CD8-positive, alpha-beta memory T cell (primary cell): ENCODE measurements at regions not wholly inside any gene's neighbourhood (a gene's known extent, or its start where the extent isn't known, plus 50 kb on each side); places are given as distances from the start of the nearest gene placed in this dataset.

Source experiments
- CTCF ChIA-PET: fragments of 350-600 bp; sonication (Branson Sonifier 250); formaldehyde crosslinking; loops from one replicate; lab custom pipeline; 2021; ENCODE audit warnings: antibody characterized with exemption; lab: Charles Lee
- POLR2A ChIA-PET: fragments of 350-600 bp; sonication (Branson Sonifier 250); formaldehyde crosslinking; loops from one replicate; lab custom pipeline; 2021; ENCODE audit warnings: antibody characterized with exemption; lab: Charles Lee
- DNase-seq, 5 donors: peaks; one replicate each; pipeline versions ENCODE4 v3.0.0 to v3.0.0-alpha.2; 2020 to 2022; ENCODE audit warnings: mixed read lengths in 1 of 5
- H3K27ac ChIP-seq: one replicate; pipeline ENCODE4 v1.7.0; 2013; ENCODE audit warnings: low read depth, mild to moderate bottlenecking, low read length, moderate library complexity
- H3K27me3 ChIP-seq: 2 replicates; pipeline ENCODE4 v1.7.0; 2013; ENCODE audit warnings: low read length, mild to moderate bottlenecking; ENCODE audit not compliant: insufficient read depth, poor library complexity, severe bottlenecking
- H3K36me3 ChIP-seq: 2 replicates; pipeline ENCODE4 v1.7.0; 2013; ENCODE audit warnings: mild to moderate bottlenecking, low read length, moderate library complexity; ENCODE audit not compliant: insufficient read depth
- H3K4me1 ChIP-seq: 2 replicates; pipeline ENCODE4 v1.7.0; 2013; ENCODE audit warnings: mild to moderate bottlenecking, low read length, moderate library complexity; ENCODE audit not compliant: insufficient read depth
- H3K4me3 ChIP-seq: 2 replicates; pipeline ENCODE4 v1.7.0; 2013; ENCODE audit warnings: mild to moderate bottlenecking, low read length
- H3K9me3 ChIP-seq: 2 replicates; pipeline ENCODE4 v1.7.0; 2013; ENCODE audit warnings: mild to moderate bottlenecking, low read length
- H3K27ac Mint-ChIP-seq, 8 donors: one replicate each; pipeline ENCODE4 v1.8.0; 2020 to 2021; ENCODE audit warnings: mixed read lengths in 8 of 8, mild to moderate bottlenecking in 6 of 8, inconsistent platforms in 3 of 8, moderate library complexity in 3 of 8
- H3K27me3 Mint-ChIP-seq, 2 donors: one replicate each; pipeline ENCODE4 v1.8.0; 2020 to 2021; ENCODE audit warnings: mixed read lengths in 2 of 2, mild to moderate bottlenecking in 1 of 2, moderate library complexity in 1 of 2
- H3K36me3 Mint-ChIP-seq, 3 donors: one replicate each; pipeline ENCODE4 v1.8.0; 2020 to 2021; ENCODE audit warnings: mixed read lengths in 3 of 3, inconsistent platforms in 1 of 3, mild to moderate bottlenecking in 1 of 3
- H3K4me1 Mint-ChIP-seq, 3 donors: one replicate each; pipeline ENCODE4 v1.8.0; 2020 to 2021; ENCODE audit warnings: mixed read lengths in 3 of 3, inconsistent platforms in 1 of 3, mild to moderate bottlenecking in 1 of 3
- H3K4me3 Mint-ChIP-seq, 7 donors: one replicate each; pipeline ENCODE4 v1.8.0; 2020 to 2021; ENCODE audit warnings: mixed read lengths in 7 of 7, mild to moderate bottlenecking in 6 of 7, moderate library complexity in 4 of 7, inconsistent platforms in 2 of 7
- H3K9me3 Mint-ChIP-seq, 5 donors: one replicate each; pipeline ENCODE4 v1.8.0; 2020 to 2022; ENCODE audit warnings: mixed read lengths in 5 of 5, mild to moderate bottlenecking in 3 of 5, moderate library complexity in 2 of 5, inconsistent platforms in 1 of 5

DNA sequence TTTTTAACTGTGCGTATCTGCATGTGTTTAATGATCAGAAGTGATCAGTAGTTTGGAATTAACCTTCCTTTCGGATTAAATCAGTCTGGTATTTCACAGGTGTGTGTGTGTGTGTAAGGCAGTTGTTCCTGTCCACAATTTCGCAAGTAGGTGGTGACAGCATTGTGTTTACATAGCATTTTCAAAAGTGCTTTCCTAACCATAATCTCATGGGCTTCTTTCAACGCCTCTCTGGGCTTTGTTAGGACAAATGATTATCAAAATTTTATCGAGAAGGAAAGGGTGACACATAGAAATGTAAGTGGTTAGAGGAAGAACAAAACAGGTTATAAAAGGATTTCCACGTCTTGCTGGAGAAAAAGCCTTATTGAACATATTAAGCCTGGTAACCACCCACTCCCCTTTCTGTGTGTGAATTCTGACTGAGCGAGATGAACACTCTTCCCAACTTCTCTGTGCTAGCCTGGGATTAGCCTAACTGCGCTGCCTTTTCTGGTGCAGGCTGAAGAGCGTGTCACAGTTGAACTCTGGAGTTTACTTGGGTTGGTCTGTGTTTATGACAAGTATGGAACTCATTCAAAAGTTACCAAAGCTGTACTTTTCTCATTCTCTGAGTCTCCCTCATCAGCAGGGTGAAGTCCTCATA, 292.3 kb upstream of the PITRM1 start:
- ChIA-PET CTCF (no interaction called here), POLR2A (no interaction called here)
- Mint-ChIP-seq H3K27me3 (peaks cover 13 to 22% of the 10 kb centered on the region in 2 donors), H3K4me3 (no peak overlapping the region), H3K9me3 (no peaks in the 10 kb centered on the region), H3K36me3 (peaks cover 0 to 14% (median 0%) of the 10 kb centered on the region in 3 donors), H3K4me1 (peaks cover 16 to 29% (median 22%) of the 10 kb centered on the region in 3 donors), H3K27ac (no peak overlapping the region)
- Histone ChIP-seq H3K36me3 (no peaks in the 10 kb centered on the region), H3K27ac (no peak overlapping the region), H3K4me1 (peaks cover 4% of the 10 kb centered on the region), H3K9me3 (no peaks in the 10 kb centered on the region), H3K4me3 (no peak overlapping the region), H3K27me3 (no peaks in the 10 kb centered on the region)
- no peak for DNase-seq

DNA sequence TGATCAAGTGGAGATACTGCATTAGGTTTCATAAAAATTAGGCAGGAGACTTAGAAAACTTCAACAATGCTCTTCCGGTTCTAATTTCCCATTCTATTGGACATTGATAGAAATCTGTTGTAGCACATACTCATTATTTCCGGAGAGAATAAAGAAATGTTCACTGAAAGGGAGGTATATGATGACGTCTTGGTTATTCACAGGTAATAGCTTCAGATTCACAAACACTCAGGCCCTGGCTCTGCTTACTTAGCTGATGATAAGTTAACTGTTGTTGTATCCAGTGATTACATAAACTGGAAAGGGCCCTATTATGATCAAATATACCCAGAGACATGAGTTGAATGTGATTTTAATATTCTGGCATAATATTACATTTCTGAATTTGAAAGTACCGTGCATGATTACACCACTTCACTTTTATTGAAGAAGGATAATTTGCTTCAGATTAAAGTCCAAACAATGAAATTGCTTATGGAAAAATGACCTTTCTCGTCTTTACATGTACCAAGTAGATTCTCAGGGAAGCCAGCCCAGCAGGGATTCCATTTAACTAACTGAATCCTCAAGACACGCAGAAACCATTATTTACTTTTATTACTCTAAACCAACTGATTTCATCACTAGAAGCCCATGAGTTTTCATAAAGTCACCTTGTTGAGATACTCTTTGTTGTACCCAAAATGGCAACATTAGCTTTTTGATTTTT, 288.0 kb upstream of the PITRM1 start:
- H3K27ac ChIP-seq: no peak overlapping the region
- Mint-ChIP-seq H3K36me3 (peaks cover 0 to 4% (median 0%) of the 10 kb centered on the region in 3 donors), H3K4me3 (no peak overlapping the region), H3K9me3 (no peaks in the 10 kb centered on the region), H3K4me1 (no peaks in the 10 kb centered on the region), H3K27me3 (peaks cover under 1 to 4% of the 10 kb centered on the region in 2 donors), H3K27ac (no peak overlapping the region)
- ChIA-PET POLR2A (no interaction called here), CTCF (no interaction called here)
- no peaks in the 10 kb centered on the region for H3K36me3 ChIP-seq
- no peak overlapping the region for H3K4me3 ChIP-seq
- peaks cover 6% of the 10 kb centered on the region for H3K4me1 ChIP-seq
- no peaks in the 10 kb centered on the region for H3K27me3 ChIP-seq
- no peaks in the 10 kb centered on the region for H3K9me3 ChIP-seq
- no peak for DNase-seq

DNA sequence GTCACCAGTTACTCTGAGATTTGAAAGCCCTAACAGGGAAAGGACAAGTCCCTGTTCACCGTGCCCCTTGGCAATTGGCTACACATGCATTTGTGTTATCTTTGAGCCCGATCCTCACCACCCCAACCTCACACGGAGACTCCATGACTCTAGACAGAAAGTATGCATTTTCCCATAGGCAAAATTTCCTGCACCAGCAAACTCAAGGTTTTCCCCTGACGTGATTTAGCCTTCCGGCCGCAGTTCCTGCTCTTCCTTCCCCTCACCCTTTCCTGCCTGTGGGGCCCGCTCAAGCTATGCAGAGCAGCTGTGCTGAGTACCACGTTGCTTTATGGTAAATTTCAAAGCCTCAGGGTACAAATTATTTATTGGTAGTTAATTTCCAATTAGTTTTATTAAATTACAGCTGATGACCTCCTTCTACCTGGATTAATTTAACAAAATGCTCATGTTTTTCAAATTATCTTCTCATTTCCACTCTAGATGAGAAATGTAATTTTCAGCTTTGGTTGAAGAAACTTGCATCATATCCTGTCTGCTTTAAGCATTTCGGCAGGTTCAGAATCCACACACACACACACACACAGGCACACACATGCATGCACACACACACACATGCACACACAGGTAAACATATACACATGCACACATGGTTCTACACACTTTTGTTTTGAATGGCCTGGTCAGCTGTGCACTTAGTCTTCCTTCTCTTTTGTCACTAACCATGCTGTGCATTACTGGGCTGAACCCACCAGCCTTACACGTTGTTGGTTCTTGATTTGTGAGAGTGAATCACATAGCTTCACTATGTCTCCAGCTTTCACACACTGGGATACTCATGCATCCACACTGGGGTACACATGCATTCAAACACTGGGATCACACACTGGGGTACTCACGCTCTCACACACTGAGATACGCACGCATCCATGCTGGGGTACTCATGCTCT, 283.1 kb upstream of the PITRM1 start:
- Histone ChIP-seq H3K27ac (no peak overlapping the region), H3K9me3 (no peaks in the 10 kb centered on the region), H3K27me3 (no peaks in the 10 kb centered on the region), H3K36me3 (no peaks in the 10 kb centered on the region), H3K4me1 (peaks cover 17% of the 10 kb centered on the region), H3K4me3 (no peak overlapping the region)
- Mint-ChIP-seq H3K4me1 (peaks cover 0 to 3% (median 0%) of the 10 kb centered on the region in 3 donors), H3K27ac (no peak overlapping the region), H3K27me3 (peaks cover 6 to 21% of the 10 kb centered on the region in 2 donors), H3K36me3 (no peaks in the 10 kb centered on the region), H3K9me3 (no peaks in the 10 kb centered on the region), H3K4me3 (no peak overlapping the region)
- CTCF ChIA-PET: no interaction called here
- POLR2A ChIA-PET: interaction anchor here (1.1 kb wide), 1 partner anchor 64 kb away, joined by 3 read pairs; no protein-coding TSS in a partner anchor
- no peak for DNase-seq

DNA sequence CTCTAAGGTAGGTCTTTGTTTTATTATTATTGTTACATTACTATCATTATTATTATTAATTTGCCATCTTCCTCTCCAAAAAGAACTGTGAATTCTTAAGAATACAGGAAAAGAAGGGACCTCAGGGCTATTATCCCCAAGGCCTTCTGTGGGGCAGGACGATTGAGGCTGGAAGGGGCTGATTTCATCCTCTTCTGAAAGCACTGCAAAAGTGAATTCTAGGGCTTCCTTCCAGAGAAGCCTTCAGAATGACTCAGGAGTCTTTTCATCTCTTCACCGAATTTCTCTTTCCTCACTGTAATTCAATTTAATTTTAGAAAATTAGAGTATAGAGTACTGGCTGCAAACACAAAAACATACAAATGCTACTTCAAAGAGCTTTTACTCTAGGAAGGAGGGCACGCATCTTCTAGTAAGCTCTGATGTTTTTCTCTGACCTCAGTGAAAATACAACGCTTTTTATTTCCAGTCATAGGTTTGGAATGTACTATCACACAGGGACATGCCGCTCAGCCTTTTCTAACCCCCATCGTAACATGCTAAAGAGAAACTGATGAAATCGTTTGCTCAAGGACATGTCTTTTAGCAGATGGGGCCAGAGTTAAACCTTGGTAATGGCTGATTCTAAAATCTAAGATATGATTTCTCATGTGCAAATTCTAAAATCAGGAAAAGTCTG, 280.2 kb upstream of the PITRM1 start:
- peaks cover 0 to 3% (median 0%) of the 10 kb centered on the region in 3 donors for H3K4me1 Mint-ChIP-seq
- DNase-seq: no peak
- H3K27ac ChIP-seq: no peak overlapping the region
- no peaks in the 10 kb centered on the region for H3K9me3 ChIP-seq
- no peak overlapping the region for H3K27ac Mint-ChIP-seq
- H3K4me3 ChIP-seq: no peak overlapping the region
- peaks cover 0 to 2% (median 0%) of the 10 kb centered on the region in 5 donors for H3K9me3 Mint-ChIP-seq
- no peak overlapping the region for H3K4me3 Mint-ChIP-seq
- peaks cover 17% of the 10 kb centered on the region for H3K4me1 ChIP-seq
- H3K27me3 ChIP-seq: no peaks in the 10 kb centered on the region
- no peaks in the 10 kb centered on the region for H3K36me3 Mint-ChIP-seq
- H3K27me3 Mint-ChIP-seq: peaks cover 14 to 46% of the 10 kb centered on the region in 2 donors
- no peaks in the 10 kb centered on the region for H3K36me3 ChIP-seq
- ChIA-PET POLR2A (no interaction called here), CTCF (no interaction called here)

DNA sequence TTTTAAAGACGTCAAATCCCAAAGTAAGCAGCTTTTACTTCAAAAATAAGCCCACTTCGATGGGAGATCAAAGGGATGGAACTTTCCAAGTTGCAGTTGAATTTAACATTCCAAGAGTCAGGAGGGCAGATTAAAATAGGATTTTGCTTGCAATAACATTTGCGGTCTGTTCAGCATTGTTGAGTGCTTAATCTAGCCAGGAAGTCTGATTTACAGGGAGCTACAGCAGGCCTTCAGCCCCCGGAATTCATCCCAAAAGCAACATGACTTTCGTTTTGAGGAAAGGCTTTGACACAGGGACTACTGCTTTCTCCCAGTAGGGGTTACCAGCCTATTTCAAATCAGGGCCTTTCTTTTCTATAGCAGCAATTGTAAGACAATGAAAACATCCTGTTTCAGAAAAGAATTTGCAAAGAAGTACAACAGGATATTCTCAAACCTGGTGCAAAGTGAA, 279.6 kb upstream of the PITRM1 start:
- Histone ChIP-seq H3K4me3 (no peak overlapping the region), H3K9me3 (no peaks in the 10 kb centered on the region), H3K27me3 (no peaks in the 10 kb centered on the region), H3K27ac (no peak overlapping the region), H3K4me1 (peaks cover 17% of the 10 kb centered on the region), H3K36me3 (no peaks in the 10 kb centered on the region)
- Mint-ChIP-seq H3K36me3 (no peaks in the 10 kb centered on the region), H3K4me1 (peaks cover 0 to 3% (median 0%) of the 10 kb centered on the region in 3 donors), H3K9me3 (peaks cover 0 to 2% (median 0%) of the 10 kb centered on the region in 5 donors), H3K27me3 (peaks cover 14 to 49% of the 10 kb centered on the region in 2 donors), H3K4me3 (no peak overlapping the region), H3K27ac (no peak overlapping the region)
- ChIA-PET CTCF (no interaction called here), POLR2A (no interaction called here)
- DNase-seq: no peak

DNA sequence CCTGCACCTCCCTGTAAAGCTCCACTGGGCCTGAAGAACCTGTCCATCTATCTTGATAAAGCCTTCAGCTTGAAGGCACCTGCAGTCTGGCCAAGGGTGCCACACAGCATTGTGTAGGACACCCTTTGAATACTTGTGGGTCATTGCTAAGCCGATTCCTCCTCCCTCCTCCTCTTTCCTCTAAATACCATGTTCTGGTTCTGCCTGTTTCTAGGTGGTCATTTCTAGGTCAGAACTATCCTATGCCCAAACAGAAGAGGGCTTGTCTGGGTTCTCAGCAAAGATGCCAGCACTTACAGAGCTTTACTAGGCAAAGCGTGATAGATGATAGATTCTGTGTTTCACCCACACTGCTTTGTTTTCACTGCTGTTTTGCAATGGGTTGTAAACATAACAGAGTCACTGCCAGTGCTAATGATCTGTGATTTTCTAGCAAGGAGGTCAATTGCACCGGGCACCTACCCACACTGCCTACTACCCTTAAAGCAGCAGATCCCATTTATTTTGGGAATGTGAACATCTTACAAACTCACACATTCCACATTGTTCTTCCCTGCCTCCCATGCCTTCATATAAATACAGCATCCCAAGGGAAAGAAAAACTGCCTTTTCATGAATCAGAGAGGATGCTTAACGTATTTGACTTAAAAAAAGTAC, 279.1 kb upstream of the PITRM1 start:
- ChIA-PET POLR2A (no interaction called here), CTCF (no interaction called here)
- no peak overlapping the region for H3K4me3 Mint-ChIP-seq
- H3K4me1 ChIP-seq: peaks cover 17% of the 10 kb centered on the region
- peaks cover 16 to 51% of the 10 kb centered on the region in 2 donors for H3K27me3 Mint-ChIP-seq
- no peak overlapping the region for H3K27ac Mint-ChIP-seq
- no peak overlapping the region for H3K4me3 ChIP-seq
- no peaks in the 10 kb centered on the region for H3K27me3 ChIP-seq
- no peaks in the 10 kb centered on the region for H3K36me3 ChIP-seq
- no peaks in the 10 kb centered on the region for H3K9me3 ChIP-seq
- peaks cover 0 to 3% (median 0%) of the 10 kb centered on the region in 3 donors for H3K4me1 Mint-ChIP-seq
- H3K36me3 Mint-ChIP-seq: no peaks in the 10 kb centered on the region
- H3K27ac ChIP-seq: no peak overlapping the region
- no peak for DNase-seq
- H3K9me3 Mint-ChIP-seq: peaks cover 0 to 2% (median 0%) of the 10 kb centered on the region in 5 donors

DNA sequence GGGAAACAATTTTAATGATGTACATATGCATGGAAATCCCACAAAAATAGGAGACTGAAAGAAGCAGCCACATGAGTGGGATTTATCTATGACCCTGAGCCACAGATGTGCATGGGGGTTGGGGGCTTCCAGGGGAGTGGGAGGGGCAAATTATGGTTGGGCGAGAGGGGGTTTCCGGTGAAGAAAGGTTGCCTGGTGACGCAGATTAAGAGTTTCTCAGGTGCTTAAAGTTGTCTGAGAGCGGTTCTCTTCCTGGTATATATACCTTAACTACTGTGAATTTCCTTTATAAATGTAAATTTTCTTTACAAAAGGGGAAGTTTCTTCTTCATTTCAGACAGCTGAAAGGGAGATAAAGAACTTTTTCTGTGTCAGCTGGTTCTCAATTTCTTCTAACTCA, 273.6 kb upstream of the PITRM1 start:
- H3K9me3 Mint-ChIP-seq: peaks cover 0 to 2% (median 0%) of the 10 kb centered on the region in 5 donors
- CTCF ChIA-PET: no interaction called here

More for the DNA sequence above, 273.6 kb upstream of the PITRM1 start:
- no peak overlapping the region for H3K27ac ChIP-seq
- Mint-ChIP-seq H3K4me3 (no peak overlapping the region), H3K27me3 (peaks cover 20 to 60% of the 10 kb centered on the region in 2 donors), H3K36me3 (no peaks in the 10 kb centered on the region), H3K4me1 (no peaks in the 10 kb centered on the region), H3K27ac (no peak overlapping the region)
- no peak overlapping the region for H3K4me3 ChIP-seq
- DNase-seq: no peak
- H3K4me1 ChIP-seq: no peaks in the 10 kb centered on the region
- H3K9me3 ChIP-seq: no peaks in the 10 kb centered on the region
- no peaks in the 10 kb centered on the region for H3K27me3 ChIP-seq
- no peaks in the 10 kb centered on the region for H3K36me3 ChIP-seq
- POLR2A ChIA-PET: no interaction called here
